ENCODE measurements at regions not wholly inside any gene's neighbourhood (a gene's known extent, or its start where the extent isn't known, plus 50 kb on each side); places are given as distances from the start of the nearest gene placed in this dataset.

- H2AFZ ChIP-seq (ENCODE audit: low read depth, low read length): no peak overlapping the region
- H3K4me3 ChIP-seq (ENCODE audit: low read length): no peak overlapping the region
- peaks cover 8% of the 10 kb centered on the region for H3K4me1 ChIP-seq (ENCODE audit: insufficient read depth, low read length)
- no peaks in the 10 kb centered on the region for H3K36me3 ChIP-seq (ENCODE audit: insufficient read depth, low read length)
- H3K9me3 ChIP-seq (ENCODE audit: low read length): no peaks in the 10 kb centered on the region
- H3K27me3 ChIP-seq (ENCODE audit: insufficient read depth, low read length): no peaks in the 10 kb centered on the region
Measured at GRCh38 chr14:28130610-28131284, 635.8 kb upstream of the FOXG1 start.

- H3K27me3 ChIP-seq (ENCODE audit: insufficient read depth, low read length): no peaks in the 10 kb centered on the region
- H2AFZ ChIP-seq (ENCODE audit: low read depth, low read length): no peak overlapping the region
- no peak overlapping the region for H3K4me3 ChIP-seq (ENCODE audit: low read length)
- peaks cover 1% of the 10 kb centered on the region for H3K4me1 ChIP-seq (ENCODE audit: insufficient read depth, low read length)
- no peaks in the 10 kb centered on the region for H3K9me3 ChIP-seq (ENCODE audit: low read length)
- H3K36me3 ChIP-seq (ENCODE audit: insufficient read depth, low read length): no peaks in the 10 kb centered on the region
Measured at GRCh38 chr14:28138341-28138740, 628.2 kb upstream of the FOXG1 start.

GRCh38 chr14:28141662-28142061 lies 624.9 kb upstream of the FOXG1 start:
- H3K27me3 ChIP-seq (ENCODE audit: insufficient read depth, low read length): no peaks in the 10 kb centered on the region
- no peaks in the 10 kb centered on the region for H3K9me3 ChIP-seq (ENCODE audit: low read length)
- no peak overlapping the region for H2AFZ ChIP-seq (ENCODE audit: low read depth, low read length)
- H3K4me1 ChIP-seq (ENCODE audit: insufficient read depth, low read length): peaks cover 2% of the 10 kb centered on the region
- H3K36me3 ChIP-seq (ENCODE audit: insufficient read depth, low read length): no peaks in the 10 kb centered on the region
- H3K4me3 ChIP-seq (ENCODE audit: low read length): no peak overlapping the region

- Histone ChIP-seq H3K27me3 (ENCODE audit: insufficient read depth, low read length) (no peaks in the 10 kb centered on the region), H2AFZ (ENCODE audit: low read depth, low read length) (no peak overlapping the region)
Measured at GRCh38 chr14:28142400-28143015, 624.1 kb upstream of the FOXG1 start.

GRCh38 chr14:28143316-28143715 lies 623.3 kb upstream of the FOXG1 start:
- H3K4me3 ChIP-seq (ENCODE audit: low read length): no peak overlapping the region

More at GRCh38 chr14:28142400-28143015, 624.1 kb upstream of the FOXG1 start:
- H3K36me3 ChIP-seq (ENCODE audit: insufficient read depth, low read length): no peaks in the 10 kb centered on the region
- no peak overlapping the region for H3K4me3 ChIP-seq (ENCODE audit: low read length)
- peaks cover 2% of the 10 kb centered on the region for H3K4me1 ChIP-seq (ENCODE audit: insufficient read depth, low read length)
- H3K9me3 ChIP-seq (ENCODE audit: low read length): no peaks in the 10 kb centered on the region

GRCh38 chr14:28151926-28152325 lies 614.7 kb upstream of the FOXG1 start:
- Histone ChIP-seq H2AFZ (ENCODE audit: low read depth, low read length) (no peak overlapping the region), H3K4me3 (ENCODE audit: low read length) (no peak overlapping the region), H3K36me3 (ENCODE audit: insufficient read depth, low read length) (no peaks in the 10 kb centered on the region), H3K4me1 (ENCODE audit: insufficient read depth, low read length) (no peaks in the 10 kb centered on the region), H3K9me3 (ENCODE audit: low read length) (no peaks in the 10 kb centered on the region), H3K27me3 (ENCODE audit: insufficient read depth, low read length) (no peaks in the 10 kb centered on the region)

More at GRCh38 chr14:28143316-28143715, 623.3 kb upstream of the FOXG1 start:
- peak overlapping the region; percentile 38 for H2AFZ ChIP-seq (ENCODE audit: low read depth, low read length)
- no peaks in the 10 kb centered on the region for H3K36me3 ChIP-seq (ENCODE audit: insufficient read depth, low read length)
- H3K27me3 ChIP-seq (ENCODE audit: insufficient read depth, low read length): no peaks in the 10 kb centered on the region
- peaks cover 2% of the 10 kb centered on the region for H3K4me1 ChIP-seq (ENCODE audit: insufficient read depth, low read length)
- no peaks in the 10 kb centered on the region for H3K9me3 ChIP-seq (ENCODE audit: low read length)

GRCh38 chr14:28152453-28153044 lies 614.0 kb upstream of the FOXG1 start:
- Histone ChIP-seq H2AFZ (ENCODE audit: low read depth, low read length) (no peak overlapping the region), H3K4me1 (ENCODE audit: insufficient read depth, low read length) (no peaks in the 10 kb centered on the region), H3K27me3 (ENCODE audit: insufficient read depth, low read length) (no peaks in the 10 kb centered on the region), H3K4me3 (ENCODE audit: low read length) (no peak overlapping the region), H3K9me3 (ENCODE audit: low read length) (no peaks in the 10 kb centered on the region), H3K36me3 (ENCODE audit: insufficient read depth, low read length) (no peaks in the 10 kb centered on the region)

- no peaks in the 10 kb centered on the region for H3K4me1 ChIP-seq (ENCODE audit: insufficient read depth, low read length)
- no peaks in the 10 kb centered on the region for H3K27me3 ChIP-seq (ENCODE audit: insufficient read depth, low read length)
- no peaks in the 10 kb centered on the region for H3K36me3 ChIP-seq (ENCODE audit: insufficient read depth, low read length)
- H3K4me3 ChIP-seq (ENCODE audit: low read length): no peak overlapping the region
- no peak overlapping the region for H2AFZ ChIP-seq (ENCODE audit: low read depth, low read length)
- H3K9me3 ChIP-seq (ENCODE audit: low read length): no peaks in the 10 kb centered on the region
Measured at GRCh38 chr14:28157289-28157869, 609.2 kb upstream of the FOXG1 start.

GRCh38 chr14:28157887-28158791 lies 608.4 kb upstream of the FOXG1 start:
- no peak overlapping the region for H2AFZ ChIP-seq (ENCODE audit: low read depth, low read length)
- peaks cover 2% of the 10 kb centered on the region for H3K4me1 ChIP-seq (ENCODE audit: insufficient read depth, low read length)
- H3K9me3 ChIP-seq (ENCODE audit: low read length): no peaks in the 10 kb centered on the region
- no peaks in the 10 kb centered on the region for H3K36me3 ChIP-seq (ENCODE audit: insufficient read depth, low read length)
- no peaks in the 10 kb centered on the region for H3K27me3 ChIP-seq (ENCODE audit: insufficient read depth, low read length)
- H3K4me3 ChIP-seq (ENCODE audit: low read length): no peak overlapping the region

GRCh38 chr14:28161040-28161439 lies 605.5 kb upstream of the FOXG1 start:
- peaks cover 5% of the 10 kb centered on the region for H3K4me1 ChIP-seq (ENCODE audit: insufficient read depth, low read length)

GRCh38 chr14:28163233-28163632 lies 603.4 kb upstream of the FOXG1 start:
- Histone ChIP-seq H3K4me3 (ENCODE audit: low read length) (no peak overlapping the region), H3K27me3 (ENCODE audit: insufficient read depth, low read length) (no peaks in the 10 kb centered on the region), H3K4me1 (ENCODE audit: insufficient read depth, low read length) (peaks cover 5% of the 10 kb centered on the region)

More at GRCh38 chr14:28161040-28161439, 605.5 kb upstream of the FOXG1 start:
- Histone ChIP-seq H3K27me3 (ENCODE audit: insufficient read depth, low read length) (no peaks in the 10 kb centered on the region), H2AFZ (ENCODE audit: low read depth, low read length) (no peak overlapping the region), H3K4me3 (ENCODE audit: low read length) (no peak overlapping the region), H3K9me3 (ENCODE audit: low read length) (no peaks in the 10 kb centered on the region), H3K36me3 (ENCODE audit: insufficient read depth, low read length) (no peaks in the 10 kb centered on the region)

GRCh38 chr14:28163897-28164296 lies 602.7 kb upstream of the FOXG1 start:
- Histone ChIP-seq H3K4me1 (ENCODE audit: insufficient read depth, low read length) (peaks cover 5% of the 10 kb centered on the region), H3K36me3 (ENCODE audit: insufficient read depth, low read length) (no peaks in the 10 kb centered on the region), H3K27me3 (ENCODE audit: insufficient read depth, low read length) (no peaks in the 10 kb centered on the region), H2AFZ (ENCODE audit: low read depth, low read length) (no peak overlapping the region), H3K9me3 (ENCODE audit: low read length) (no peaks in the 10 kb centered on the region), H3K4me3 (ENCODE audit: low read length) (no peak overlapping the region)

More at GRCh38 chr14:28163233-28163632, 603.4 kb upstream of the FOXG1 start:
- Histone ChIP-seq H3K9me3 (ENCODE audit: low read length) (no peaks in the 10 kb centered on the region), H3K36me3 (ENCODE audit: insufficient read depth, low read length) (no peaks in the 10 kb centered on the region), H2AFZ (ENCODE audit: low read depth, low read length) (peak overlapping the region; percentile 61)
